Right forelimb (tissue), 1 donor: ENCODE measurements at regions not wholly inside any gene's neighbourhood (a gene's known extent, or its start where the extent isn't known, plus 50 kb on each side); places are given as distances from the start of the nearest gene placed in this dataset.
A peak's percentile ranks its signal among the peaks of the same experiment; 100 is the strongest.

Source experiments
- DNase-seq: peaks from one replicate; pipeline ENCODE4 v3.0.0-alpha.2; 2018

DNA sequence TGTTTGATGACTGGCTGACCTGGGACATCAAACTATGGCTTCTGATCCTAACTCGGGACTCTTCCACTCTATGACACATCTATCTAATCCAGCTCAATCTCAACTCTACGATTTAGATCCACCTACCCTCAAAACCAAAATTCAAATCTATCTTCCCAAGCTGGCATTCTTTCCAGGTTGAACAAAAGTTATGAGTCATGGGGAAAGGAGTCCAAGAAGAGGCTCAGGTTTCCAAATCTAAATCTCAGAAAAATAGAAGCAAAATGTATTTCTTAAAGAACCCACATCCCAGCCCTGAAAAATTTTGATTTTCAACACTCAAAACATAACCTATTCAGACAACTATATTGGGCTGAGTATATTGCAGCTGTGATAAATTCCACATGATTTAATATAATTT, 143.9 kb upstream of the IPO5 start:
- DNase-seq = no peak

DNA sequence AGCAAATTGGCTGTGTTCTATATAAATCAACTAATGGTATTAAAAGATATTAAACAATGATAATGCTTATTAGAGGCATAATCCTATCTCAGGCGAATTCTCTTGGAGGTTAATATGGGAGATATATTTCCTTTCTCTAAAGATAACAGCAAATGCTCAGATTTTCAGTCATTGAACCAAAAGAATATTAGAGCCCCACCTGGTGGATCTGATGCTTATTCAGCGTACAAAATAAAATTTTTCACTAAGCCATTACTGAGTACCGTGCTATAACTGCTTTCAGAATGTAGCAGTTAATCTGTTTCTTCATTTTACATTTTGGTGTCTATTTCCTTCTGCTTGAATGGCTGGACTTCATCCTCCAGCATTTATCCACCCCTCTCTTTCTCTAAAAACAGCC, 143.3 kb upstream of the IPO5 start:
- no peak for DNase-seq

DNA sequence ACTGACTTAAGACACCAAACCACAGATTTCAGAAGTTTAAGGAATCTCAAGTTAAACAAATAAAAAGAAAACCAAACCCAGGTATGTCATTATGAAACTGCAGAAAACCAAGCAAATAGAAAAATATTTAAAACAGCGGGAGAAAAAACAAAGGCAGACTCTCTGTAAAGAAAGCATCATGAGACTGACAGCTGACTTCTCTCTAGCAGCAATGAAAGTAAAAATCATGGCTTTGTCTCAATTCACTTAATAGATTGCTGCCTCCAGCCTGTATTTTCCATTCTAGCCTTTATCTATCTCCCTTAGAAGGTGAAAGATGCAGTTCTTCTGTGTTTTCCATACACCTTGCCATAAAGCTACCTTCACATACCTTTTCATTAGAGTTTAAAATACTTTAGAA, 131.1 kb upstream of the IPO5 start:
- DNase-seq = no peak

DNA sequence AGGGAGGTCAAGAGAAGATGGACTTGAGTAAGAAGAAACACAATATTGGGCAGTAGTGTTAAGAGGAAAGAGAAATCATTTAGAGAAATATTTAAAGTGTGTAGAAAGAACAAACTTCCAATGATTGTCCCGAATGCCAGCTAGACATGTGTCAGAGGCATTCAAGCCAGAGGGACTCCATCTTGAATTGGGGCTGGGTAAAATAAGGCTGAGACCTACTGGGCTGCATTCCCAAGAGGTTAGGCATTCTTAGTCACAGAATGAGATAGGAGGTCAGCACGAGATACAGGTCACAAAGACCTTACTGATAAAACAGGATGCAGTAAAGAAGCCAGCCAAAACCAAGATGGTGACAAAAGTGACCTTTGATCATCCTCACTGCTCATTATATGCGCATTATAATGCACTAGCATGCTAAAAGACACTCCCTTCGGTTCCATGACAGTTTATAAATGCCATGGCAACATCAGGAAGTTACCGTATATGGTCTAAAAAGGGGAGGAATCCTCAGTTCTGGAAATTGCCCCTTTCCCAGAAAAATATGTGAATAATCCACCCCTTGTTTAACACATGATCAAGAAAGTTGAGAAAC, 127.0 kb upstream of the IPO5 start:
- DNase-seq = no peak

DNA sequence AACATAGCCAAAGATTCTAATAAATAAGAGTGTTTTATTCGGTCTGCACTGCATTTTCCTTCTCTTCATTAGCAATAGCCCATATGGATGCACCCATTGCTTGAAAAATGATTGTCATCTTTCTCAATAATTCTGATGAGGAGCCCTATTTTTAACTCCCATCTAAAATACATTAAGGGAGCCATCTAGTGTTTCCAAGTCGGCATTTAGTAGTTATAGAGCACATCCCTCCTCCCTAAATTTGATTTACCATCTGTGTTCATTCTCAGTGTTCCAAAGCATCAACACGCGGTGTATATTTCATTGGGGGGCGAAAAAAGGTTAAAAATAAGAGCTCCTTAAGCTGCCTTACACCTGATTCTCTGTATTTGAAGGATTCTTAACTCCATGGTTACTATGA, 119.2 kb upstream of the IPO5 start:
- no peak for DNase-seq

DNA sequence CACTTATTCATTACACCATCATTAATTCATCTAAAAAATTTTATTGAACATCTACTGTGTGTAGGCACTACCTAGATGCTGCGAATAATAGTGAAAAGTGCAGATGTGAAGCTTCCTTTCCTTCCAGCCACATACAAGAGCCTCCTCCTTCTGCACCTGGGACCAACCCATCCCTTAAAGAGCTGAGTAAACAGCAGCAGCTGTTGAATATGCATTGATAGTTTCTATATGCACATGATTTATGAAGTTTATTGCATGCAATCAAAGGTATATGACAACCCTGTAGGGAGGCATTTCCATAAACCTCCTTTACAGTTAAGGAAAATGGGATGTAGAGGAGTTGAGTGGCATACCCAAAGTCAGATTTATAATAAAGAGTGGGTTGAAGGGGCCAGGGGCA, 110.3 kb upstream of the IPO5 start:
- no peak for DNase-seq

DNA sequence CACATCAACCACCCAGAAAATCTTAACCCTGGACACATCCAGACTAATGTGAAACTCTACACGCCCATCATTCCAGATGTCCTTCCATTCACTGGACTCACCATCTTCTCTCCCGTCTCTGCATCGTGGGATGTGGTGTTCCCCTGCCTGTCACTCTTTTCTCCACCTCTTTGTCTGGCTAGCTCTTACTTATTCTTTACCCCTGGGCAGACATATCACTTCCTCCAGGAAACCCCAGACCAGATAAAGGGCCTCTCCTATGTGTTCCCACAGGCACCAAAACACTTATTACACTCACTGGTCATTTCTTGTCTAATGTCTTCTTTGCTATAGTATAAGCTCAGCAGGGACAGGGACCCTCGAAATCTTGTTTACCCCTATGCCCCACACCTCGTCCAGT, 109.3 kb upstream of the IPO5 start:
- DNase-seq = no peak

DNA sequence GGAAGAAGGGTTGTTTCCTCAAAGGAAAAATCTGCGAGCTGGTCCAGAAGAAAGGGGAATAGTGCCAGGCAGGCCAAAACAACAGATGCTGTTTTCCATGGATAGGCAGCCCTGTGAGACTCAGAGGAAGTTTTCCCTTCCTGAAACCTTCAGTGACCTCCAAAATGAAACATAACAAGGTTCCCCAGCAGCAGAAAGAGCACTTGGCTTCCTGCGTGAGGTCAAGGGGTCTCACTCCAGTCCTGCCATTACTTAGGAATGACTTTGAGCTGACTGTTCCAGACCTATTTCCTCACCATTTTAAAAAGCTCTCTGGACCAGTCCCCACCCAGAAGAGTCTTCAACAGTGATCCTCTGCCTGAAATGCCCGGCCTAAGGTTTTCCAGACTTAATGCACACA, 104.6 kb upstream of the IPO5 start:
- no peak for DNase-seq

DNA sequence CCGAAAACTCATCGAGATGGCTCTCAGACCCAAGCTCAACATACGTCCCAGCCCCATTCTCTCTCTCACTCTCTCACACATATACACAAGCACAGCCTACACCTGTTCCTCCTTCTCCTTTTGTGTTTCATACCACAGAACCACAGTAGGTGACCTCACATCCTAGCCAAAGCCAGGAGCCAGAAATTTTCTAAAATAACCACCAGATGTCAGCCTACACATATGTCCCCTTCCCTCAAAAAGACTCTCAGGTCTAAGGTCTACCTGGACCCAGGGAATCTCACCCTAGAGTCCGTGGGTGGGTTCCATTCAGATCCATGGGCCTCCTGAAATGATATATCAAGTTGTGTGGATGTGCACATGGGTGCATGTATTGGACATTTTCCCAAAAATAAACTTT, 104.2 kb upstream of the IPO5 start:
- no peak for DNase-seq

DNA sequence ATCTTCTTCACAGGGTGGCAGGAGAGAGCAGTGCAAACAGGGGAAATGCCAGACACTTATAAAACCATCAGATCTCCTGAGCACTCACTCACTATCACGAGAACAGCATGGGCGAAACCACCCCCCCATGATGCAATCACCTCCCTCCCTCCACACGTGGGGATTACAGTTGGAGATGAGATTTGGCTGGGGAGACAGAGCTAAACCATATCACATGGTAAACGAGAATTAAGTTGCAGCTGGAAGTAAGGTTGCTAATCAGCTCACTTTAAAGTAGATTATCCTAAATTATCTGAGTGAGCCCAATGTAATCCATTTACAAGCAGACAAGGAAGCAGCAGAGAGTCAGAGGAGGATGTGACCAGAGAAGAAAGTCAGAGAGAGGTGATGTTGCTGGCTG, 102.2 kb upstream of the IPO5 start:
- no peak for DNase-seq

DNA sequence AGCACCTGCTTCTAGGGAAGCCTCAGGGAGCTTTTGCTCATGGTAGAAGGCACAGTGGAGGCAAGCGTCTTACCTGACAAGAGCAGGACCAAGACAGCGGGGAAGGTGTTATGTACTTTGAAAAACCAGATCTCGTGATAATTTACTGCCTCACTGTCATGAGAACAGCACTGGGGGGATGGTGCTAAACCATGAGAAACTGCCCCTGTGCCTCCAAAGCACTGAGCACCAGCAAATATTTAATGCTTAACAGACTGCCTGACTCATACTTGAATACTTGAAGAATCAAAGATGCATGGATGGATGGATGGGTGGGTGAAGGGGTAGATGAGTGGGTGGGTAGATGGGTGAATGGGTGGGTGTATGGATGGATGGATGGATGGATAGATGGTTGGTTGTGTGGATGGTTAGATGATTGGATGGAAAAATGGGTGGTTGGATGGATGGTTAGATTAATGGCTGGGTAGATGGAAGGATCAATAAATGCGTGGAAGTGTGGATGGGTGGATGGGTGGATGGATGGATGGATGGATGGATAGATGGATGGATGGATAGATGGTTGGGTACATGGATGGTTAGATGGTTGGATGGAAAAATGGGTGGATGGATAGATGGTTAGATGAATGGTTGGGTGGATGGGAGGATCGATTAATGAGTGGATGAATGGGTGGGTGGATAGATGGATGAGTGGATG, 101.1 kb upstream of the IPO5 start:
- no peak for DNase-seq

DNA sequence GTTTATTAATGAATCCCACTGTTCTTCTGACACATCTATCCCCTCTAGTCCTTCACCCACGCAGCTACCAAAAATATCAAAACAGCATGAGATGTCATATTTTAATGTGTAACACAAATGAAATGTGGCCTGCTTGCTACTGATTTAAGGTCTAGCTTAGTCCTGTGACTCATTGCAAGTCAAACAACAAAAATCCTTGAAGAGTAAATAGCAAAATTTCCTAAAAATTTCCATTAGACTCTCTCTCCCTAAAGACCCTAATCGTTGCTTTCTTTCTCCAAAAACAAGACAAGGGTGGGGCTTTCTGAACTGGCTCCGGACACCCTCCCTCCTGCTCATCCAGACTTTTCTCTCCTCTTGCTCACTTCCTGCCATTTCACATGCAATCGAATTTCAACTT, 99.9 kb upstream of the IPO5 start:
- no peak for DNase-seq

DNA sequence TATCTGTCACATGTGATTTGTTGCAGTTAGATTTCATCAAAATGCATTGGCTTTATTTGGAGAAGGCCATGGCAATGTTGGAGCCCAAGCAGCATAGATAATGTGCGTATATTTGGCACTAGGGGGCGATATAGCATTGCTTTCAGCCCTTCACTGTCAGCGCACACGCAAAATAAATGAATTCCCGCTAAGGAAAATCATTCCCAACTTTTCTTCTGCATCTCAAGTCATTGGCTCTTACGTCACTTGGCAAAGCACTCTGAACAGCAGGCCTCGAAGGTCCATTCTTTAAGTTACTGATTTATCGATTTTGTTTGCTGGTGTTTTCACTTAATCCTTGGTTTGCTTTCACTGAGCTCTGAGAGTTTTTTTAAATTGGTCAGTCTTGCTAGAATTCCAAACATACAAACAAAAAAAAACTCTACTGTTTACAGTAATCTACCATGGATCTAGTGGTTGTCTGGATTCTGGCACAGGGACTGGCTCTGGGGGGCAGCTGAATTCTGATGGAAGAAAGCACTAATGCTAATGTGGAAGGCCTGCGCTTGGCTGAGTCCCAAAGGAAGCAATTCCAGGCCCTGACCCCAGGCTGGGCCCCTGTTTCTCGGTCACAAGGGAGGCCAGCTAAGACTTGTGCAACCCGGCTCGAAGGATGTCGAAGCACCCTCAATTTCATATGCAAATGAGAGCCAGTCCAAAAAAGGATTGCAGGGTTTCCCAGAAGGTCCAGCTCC, 97.7 kb upstream of the IPO5 start:
- peak; percentile 62 for DNase-seq

DNA sequence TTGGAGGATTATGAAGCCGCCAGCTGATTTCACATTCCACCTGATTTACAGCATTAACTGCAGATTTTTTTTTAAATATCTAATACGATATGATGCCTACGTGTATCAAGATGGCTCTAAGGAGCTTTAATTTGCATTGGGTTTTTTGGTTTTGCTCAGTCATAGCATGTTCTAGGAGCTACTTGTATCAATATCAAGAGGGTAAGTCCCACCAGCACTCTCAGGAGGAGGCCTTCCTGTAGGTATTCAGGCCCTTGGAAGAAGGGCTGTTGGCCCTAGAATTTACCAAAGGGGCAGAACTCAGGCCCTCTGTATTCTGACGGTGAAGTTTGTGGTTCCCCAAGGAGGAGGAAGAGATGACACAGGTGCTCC, 97.2 kb upstream of the IPO5 start:
- no peak for DNase-seq

DNA sequence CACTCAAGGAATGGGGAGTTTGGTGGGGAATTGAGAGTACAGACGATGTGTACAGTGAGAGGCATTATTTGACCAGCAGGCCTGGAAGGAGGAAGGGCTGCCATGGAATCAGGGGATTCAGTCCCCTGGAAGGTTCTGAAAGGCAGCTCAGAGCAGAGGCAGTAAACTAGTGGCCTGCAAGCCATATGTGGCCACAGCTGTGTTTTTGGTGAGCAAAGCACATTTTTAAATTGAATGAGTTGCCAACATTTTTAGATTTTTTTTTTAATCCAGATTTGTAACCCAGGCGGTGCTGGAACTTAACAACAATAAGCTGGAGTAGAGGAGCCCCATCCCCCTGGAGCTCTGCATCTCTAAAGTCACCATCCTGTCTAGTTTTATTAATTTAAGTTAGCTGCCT, 95.3 kb upstream of the IPO5 start:
- DNase-seq = no peak

DNA sequence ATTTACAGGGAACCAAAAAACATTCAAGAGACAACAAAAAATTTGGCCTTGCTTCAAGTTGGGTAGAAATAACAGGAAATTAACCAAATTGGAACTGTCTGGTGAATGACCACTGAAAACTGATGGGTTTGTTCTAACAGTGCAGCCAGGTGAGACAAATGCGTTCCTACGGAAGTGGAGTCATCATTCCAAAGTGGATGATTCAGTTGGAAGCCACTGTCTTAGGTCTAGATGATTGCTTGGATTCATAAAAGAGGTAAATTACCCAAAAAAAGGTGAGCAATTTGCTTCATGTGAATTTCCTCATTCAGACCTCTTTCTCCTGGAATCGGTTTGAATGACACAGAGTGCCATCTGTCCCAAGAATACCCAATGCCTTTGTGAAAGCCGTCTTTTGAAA, 87.1 kb upstream of the IPO5 start:
- DNase-seq = no peak

DNA sequence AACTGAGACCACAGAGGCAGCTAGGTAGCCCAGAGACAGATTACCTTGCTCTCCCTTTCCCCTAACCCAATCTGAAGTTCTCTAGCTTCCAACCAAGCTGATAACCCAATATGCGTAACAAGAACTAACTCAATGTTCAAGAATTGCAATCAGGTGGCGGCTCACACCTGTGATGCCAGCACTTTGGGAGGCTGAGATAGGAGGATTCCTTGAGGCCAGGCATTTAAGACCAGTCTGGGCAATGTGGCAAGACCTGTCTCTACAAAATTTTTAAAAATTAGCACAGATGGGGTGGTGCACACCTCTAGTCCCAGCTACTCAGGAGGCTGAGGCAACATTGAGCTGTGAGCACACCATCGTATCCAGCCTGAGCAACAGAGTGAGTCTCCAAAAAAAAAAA, 86.7 kb upstream of the IPO5 start:
- DNase-seq = no peak

DNA sequence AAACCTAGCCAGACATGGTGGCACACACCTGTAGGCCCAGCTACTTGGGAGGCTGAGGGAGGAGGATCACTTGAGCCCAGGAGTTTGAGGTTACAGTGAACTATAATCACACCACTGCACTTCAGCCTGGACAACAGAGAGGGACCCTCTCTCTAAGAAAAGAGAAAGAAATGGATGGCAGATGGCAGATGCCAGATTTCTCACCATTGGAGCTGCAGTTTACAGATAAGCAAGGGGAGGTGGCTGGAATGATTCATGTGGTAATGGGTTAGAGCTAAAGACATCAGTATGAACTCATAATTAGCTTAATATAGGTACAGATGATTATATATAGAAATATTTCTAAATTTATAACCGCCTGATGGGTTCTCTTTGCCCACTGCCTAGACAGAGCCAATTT, 80.1 kb upstream of the IPO5 start:
- DNase-seq = no peak

DNA sequence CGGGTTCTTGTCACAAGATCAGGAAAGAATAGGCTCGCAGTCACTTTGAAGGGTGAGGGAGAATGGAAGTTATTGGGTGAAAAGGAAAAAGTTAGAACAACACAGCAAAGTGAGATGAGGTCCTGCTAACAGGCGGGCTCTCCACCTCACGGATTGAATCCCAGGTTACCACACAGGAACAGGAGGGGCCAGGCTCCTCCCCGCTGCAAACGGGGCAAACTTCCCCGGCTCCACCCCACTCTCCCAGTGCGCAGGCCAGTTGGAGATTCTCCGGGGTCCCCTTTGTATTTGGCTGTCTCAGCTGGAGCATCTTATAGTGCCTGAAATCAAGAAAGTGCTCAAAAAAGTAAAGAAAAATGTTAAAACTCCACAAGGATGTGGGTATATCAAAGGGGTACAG, 78.3 kb upstream of the IPO5 start:
- DNase-seq = no peak

DNA sequence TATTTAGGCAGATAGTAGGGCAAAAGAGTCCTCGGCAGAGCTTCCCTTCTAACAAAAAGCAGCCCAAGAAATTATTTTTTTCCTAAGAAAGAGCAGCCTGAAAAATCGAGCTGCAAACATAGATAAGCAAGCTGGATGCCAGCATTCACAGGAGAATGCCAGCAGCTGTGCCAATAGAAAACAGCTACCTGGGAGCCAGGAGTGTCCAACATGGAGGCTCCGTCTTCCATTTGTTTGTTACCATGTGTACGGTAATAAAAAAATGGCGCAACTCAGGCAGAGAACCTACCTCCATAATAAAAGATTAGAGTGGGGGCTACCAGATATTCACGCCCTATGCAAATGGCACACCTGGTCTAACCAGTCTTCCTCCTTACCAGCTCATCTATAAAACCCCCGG, 77.6 kb upstream of the IPO5 start:
- no peak for DNase-seq

DNA sequence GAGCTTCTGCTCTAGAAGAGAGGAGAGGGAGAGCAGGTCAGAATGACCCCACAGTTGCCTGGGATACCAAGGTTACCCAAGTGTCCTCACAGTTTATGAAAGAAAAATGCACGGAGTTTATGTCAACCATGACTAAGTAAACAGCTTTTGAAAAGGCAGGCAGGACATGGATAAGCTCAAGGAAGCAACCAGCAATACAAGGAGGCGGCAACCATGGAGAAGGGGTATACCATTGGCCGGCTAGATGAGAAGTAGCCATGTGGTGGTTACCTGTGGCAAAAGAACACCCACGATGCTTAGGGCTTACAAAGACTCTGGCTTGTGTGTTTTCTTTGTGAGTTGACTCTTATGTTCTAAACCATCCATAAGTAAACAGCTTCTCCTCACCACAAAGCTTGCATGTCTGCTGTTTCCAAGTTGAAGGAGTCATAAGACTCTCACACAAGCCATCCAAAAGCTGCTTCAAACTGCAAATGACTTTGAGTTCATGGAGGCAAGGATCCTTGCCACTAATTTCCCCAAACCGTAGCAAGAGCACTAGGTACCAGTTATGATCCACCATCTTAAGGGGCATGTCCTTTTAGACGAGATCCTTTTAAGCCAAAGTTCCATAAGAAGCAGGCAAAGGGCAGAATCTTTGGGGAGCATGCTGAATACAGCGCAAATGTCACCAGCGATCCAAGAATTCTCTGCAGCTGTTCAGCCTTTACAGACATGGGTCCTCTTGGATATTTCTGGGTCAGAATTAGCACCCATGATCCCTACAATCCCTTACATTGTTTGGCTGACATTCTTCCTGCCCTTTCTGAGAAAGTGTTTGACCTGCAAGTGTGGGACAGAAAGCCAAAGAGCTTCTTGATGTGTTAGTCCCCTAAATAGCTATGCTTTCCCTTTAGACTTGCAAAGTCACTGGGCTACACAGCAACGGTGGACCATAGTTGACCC, 74.8 kb upstream of the IPO5 start:
- no peak for DNase-seq

DNA sequence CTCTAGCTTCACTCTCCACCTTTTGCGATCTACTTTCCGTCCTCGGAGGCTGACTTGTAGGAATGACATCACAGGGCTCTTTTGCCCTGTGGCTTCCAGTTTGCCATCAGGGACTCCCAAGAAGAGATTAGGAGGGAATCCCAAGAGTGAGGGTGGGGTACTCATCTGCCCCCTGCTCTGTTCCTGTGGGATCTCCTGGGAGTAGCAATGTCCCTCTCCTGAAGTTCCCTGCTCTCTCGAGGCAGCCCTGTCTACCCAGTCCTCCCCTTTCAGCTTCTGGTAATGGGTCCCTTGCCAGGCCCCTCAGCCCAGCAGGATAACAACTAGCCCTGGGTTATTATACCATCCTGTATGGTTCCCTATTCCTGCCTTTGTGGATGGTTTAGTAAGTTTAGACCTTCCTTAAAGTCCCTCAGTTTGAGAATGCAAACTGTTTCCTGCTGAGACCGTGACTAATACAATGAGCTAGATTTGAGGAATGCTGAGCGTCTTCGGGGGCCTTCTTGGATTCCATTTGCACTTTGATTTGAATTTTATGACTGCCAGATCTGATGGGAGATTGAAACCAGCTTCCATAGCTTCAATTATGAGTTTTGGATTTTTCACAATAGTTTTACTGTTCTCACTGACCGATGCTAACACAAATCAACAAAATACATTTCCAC, 73.7 kb upstream of the IPO5 start:
- no peak for DNase-seq

DNA sequence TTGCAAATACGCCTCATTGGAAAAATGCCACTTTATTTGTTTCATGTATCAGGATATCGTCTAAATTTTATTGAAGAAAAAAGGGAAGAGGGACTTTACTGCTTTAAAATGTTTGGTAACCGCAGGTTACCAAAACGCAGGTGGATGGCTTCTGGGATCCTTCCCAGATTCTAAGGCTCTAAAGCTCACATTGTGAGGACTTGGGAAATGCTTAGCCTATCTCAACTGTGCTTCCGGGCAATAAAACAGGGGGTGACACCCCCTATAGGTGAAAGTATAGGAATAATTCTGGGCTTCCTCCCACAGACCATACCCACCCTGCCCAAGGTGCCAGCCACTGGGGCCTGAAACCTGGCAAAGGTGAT, 73.2 kb upstream of the IPO5 start:
- DNase-seq = no peak
